GM04504 (cell line): ENCODE measurements at regions not wholly inside any gene's neighbourhood (a gene's known extent, or its start where the extent isn't known, plus 50 kb on each side); places are given as distances from the start of the nearest gene placed in this dataset.
A peak's percentile ranks its signal among the peaks of the same experiment; 100 is the strongest.
"Not testable (repeated sequence)": the region's sequence is repeated elsewhere in the genome, so short reads cannot be mapped to it uniquely, and the experiment has no call there.

Source experiments
- DNase-seq: peaks from one replicate; pipeline ENCODE4 v3.0.0-alpha.2; 2012; ENCODE audit warnings: low read depth

DNA sequence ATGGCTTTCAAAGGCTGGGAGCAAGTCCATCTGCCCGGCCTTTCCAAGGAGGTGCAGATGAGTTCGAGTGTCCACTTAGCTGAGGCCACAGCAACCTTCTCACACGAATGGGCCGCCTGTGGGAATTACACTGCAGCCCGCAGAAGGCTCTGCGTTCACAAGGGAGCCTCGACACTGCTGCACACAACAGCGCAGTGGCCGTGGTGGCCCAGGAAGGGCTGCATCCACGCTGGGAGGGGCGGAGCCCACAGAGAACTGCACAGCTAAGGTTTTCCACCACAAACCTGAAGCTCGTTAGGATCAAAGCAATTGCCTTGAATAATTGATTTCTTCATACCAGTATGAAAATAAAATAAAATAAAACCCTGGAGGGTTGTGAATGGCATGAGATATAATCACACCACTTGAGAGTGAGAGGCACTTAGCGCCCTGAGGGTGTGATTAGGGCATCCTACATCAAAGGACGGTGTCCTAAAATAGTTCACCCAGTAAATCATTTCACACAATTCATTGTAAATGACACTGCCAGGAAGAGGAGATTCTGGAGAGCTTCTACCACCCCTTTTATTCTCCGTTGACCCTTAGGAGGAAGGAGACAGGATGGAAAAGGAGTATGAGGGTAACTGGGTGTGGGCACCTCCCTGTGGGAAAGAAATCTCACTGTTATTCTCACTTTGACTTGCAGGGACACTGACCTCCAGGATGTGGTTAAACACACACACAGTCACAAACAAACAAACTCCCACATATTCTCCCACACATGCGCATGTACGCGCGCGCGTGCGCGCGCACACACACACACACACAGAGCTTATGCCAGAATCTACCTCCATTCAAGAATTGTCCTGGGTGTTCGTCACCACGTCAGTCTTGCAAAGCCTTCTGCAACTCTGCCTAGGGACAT lies 256.6 kb upstream of the ID2 start:
- no peak for DNase-seq

DNA sequence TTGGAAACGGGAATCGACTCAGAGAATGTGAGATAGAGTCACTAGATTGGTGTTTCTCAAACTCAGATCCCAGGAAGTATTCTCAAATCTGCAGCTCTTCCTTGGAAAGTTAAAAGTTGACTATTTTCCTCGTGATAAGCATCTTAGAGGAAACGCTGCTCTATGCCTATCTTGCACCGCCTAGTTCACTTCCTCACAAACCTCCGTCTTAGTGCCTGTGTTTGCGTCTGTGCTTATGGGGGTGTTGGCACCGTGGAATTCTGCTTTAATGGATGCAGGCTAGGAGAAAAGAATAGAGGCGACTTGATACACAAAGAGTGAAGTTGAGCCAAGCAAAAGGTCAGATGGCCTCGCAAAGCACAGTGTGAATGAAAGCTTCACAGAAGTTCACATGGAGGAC lies 255.3 kb upstream of the ID2 start:
- no peak for DNase-seq

DNA sequence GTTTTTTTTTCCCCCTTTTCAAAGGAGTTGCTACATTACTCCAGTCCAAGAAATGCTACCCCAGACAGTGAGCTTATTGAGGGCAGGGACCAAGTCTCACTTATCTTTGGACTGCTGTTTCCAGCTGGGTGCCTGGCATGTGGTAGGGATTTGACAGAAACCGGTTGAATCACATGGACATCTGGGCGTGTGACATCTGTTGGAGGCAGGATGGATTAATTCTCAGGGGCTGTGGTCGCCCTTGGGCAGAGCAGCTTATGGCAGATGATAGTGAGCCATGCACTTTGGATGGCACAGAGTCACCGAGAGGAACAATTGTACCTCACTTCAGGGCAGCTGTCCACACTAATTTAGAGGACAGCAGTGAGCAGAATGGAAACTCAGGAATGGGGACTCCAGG lies 254.6 kb upstream of the ID2 start:
- DNase-seq = no peak

DNA sequence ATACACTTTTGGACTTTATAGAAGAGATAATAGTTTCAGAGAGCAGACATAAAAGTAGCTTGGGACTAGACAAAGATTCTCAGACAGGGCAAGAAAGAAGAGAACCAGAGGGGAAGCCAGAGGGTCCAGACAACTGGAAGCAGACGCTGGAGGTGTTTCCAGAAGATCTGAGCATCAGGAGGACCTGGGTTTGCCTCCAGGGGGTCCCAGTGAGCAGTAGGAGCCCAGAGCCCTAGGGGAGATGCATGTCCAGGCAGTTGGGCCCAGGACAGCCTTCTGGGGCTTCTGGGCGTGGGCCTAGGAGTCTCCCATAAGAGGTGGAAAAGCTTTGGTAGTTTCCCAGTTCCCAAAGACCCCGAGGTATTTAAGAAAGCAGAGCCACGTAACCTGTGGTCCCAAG lies 251.2 kb upstream of the ID2 start:
- DNase-seq = no peak

DNA sequence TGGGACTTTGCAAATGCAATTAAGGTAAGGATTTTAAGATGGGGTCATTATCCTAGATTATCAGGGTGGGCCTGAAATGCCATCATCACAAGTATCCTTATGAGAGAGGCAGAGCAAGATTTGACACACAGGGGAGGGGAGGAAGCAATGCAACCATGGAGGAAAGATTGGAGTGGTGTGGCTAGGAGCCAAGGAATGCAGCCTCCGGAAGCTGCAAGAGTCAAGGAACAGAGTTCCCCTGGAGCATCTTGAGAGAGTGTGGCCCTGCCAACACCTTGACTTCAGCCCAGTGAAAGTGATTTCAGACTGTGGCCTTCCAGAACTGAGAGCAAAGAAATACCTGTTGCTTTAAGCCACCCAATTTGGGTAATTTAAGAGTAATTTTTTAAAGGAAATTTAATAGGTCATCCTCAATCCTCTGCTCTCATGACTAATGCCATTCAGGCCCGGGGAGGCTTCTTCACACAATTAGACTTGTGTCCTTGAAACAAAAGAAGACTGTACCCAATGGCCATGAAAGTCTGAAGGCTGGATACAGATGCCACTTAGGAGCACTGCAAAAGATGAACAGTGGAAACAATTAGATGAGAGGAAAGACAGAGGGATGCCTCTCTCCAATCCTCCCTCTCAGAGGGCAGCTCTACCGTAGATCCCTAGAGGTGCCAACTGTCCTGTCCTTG lies 250.3 kb upstream of the ID2 start:
- DNase-seq = no peak

DNA sequence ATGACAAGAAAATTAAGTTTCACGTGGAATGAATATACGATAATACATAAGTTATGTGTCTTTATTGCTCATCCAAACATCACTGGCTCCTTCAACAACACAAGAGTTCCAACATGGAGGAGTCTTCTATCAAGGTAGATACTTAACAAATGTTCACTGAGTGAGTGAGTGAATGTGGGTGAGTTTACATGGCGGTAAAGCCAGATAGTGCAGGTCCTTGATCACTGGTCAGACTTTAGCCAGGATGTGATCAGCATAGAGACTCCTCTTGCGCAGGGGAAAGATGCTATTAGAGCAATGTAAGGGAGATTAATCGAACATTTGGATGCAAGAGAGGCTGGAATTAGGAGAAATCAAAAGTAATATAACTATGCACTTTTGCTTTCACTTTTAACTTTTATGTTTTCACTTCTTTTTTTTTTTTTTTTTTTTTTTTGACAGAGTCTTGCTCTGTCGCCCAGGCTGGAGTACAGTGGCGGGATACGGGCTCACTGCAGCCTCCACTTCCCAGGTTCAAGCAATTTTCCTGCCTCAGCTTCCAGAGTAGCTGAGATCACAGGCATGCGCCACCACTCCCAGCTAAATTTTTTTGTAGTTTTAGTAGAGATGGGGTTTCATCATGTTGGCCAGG lies 249.0 kb upstream of the ID2 start:
- DNase-seq = no peak

DNA sequence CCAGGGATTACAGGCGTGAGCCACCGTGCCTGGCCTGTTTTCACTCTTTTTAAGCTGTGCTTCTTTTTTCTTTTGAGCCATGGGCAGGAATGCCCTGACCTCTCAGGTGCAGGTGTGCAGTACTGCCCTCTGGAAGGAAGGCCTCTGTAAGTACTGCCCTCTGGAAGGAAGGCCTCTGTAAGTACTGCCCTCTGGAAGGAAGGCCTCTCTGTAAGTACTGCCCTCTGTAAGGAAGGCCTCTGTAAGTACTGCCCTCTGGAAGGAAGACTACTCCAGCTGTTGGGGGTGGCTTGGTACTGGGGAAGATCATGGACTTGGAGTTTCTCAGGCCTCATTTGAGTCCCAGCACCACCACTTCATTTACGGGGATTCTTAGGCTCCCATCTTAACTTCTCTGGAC lies 248.5 kb upstream of the ID2 start:
- DNase-seq = no peak

DNA sequence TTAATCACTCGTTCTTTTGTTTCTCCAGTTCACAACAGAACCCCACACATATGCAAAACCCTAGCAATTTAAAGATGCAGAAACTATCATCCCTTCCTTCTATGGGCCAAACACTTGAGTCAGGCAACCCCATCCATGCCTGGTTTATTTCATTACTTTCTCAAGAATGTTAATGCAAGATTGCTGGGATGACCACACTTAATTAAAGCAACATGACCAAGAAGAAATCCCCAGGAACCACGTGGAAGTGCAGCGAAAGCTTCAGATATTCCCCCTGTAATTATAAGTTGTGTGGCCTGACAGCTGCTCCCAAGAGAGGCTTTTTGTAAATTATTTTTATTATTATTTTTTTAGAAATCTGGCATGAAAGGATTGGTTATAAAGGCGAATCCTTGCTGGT lies 246.2 kb upstream of the ID2 start:
- DNase-seq = peak; percentile 42

DNA sequence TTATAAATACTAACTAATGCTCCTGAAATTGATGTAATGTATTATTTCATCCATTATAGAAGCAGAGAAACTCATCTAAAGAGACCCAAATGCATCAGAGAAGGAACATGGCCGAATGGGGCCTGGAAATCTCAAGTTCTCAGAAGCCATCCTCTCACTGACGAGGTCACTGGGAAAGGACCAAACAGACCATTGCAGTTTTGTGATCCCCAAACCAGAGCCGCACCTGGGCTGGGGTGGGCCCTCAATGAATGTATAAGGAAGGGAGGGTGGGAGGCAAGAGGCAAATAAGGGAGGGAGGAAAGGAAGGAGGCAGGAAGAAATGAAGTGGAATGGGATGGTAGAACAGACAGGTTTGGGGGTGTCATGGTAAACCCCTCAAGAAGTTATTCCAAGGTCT lies 245.3 kb upstream of the ID2 start:
- DNase-seq = no peak

DNA sequence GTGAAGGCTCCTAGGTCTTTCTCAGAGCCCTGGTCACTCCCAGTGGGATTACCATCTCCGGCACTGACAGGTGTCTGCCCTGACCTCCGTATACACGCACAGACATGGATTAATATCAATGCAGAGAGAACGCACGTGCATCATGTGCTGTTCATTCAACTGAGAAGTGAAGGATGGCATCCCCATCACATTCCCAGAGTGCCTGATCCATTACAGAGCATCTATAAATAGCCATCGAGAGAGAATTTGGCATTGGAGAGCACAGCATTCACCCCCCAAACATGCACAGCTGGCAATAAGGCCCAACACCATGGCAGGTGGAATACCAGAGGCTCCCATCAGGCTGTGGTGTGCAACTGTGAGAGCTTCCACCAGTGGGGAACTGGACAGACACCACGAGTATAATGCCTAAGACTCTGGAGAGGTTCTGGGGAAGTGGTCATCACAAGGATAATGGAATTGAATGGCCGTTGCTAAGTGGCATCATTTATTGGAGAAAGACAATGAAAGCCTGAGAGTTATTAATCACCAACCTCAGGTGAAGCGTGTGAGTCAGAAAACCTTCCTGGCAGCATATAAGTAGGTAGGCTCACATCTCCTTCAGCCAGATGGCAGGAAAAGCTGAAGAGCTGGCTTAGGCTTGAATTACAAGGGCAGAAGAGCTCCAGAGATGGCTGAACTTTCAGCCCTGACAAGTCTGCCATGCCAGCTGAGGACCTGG lies 244.5 kb upstream of the ID2 start:
- no peak for DNase-seq

DNA sequence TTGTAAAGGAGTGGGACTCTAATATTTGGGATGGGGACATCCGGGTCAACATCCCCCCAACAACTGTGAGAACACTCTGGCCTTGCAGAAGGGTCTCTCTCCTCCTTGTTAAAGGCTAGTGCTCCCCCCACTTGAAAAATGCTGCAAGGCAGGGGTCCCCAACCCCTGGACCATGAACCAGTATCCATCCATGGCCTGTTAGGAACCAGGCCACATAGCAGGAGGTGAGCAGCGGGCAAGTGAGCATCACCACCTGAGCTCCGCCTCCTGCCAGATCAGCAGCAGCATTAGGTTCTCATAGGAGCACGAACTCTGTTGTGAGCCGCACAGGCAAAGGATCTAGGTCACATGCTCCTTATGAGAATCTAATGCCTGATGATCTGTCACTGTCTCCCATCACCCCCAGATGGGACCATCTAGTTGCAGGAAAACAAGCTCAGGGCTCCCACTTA lies 243.9 kb upstream of the ID2 start:
- no peak for DNase-seq

DNA sequence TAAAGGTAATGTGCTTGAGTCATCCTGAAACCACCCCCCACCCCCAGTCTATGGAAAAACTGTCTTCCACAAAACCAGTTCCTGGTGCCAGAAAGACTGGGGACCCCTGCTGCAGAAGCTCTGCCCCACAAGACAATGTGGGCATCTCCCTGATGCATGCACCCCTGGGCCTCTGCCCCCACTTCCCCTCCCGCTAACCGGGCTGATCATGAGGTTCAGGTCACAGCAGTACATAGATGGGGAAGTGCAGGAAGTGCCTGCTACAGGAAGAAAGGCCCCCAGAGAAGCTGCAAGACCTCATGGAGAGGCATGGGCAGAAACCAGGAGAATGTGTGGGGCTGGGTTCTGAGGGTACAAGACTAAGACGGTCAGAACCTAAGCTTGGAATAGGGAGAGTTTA lies 243.4 kb upstream of the ID2 start:
- DNase-seq = no peak

DNA sequence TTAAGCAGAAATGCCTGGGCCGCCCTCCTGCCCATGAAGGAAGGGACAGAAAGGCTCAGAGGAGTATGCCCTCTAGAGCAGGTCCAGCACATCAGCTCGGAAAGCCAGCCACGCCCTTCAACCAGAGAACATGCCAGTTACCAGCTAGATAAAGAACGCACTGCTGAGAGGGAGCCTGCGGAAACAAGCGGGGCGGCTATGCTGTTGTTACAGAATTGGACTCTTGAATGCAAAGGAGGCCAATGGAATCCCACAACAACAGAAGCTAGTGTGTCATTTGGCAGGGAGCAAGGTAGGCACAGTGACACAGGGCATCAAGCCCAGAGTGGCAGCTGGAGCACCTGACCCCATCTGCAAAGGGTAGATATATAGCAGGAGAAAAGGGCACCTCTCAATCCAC lies 242.9 kb upstream of the ID2 start:
- DNase-seq = no peak

DNA sequence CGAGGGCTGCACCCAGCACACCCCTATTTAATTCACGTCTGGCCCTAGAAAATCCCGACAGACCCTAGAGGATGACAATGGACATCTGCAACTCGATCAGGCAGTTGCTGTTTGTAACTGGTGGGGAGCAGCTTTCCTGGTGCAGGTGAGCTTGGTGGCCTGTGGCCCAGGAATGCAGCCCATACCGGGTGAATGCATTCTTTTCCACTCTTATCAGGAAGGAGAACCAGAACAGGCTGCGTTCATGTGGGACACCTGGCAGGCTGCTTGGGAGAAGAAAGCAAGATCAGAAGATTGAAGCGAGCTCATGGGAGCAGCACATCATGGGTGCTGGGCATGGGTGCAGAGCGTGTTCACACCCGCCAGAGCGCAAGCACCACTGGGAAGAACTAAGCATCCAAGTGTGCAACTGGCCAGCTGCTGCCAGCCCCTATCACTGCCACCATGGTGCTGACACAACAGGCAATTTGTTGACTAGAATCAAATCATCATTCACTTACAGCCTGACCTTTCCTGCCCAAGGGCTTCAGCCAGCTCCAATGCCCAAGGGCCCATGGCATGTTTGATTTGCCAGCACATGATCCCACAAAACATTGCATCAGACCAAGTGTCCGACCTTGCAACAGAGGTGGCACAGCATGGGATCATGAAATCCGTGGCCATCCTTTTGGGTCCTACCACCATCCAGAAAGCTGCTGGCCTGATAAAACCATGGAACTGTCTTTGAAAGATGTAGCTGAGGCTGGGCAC lies 241.7 kb upstream of the ID2 start:
- no peak for DNase-seq

DNA sequence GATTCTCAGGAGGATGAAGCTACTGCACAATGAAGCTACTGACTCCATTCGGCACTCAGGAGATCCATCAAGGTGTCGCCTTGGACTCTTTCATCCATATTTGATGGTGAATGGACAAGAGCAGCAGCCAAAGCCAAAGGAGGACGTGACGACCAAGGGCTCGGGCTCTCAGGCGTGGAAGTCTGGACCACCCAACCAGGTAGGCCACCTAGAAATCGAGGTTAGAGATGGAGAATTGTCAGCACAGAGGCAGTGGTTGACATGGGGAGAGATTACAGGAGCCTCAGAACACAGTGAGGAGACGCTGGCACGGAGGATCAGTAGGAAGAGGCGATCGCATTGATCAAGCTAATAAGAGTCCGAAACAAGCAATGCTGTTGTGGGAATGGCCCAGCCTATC lies 240.5 kb upstream of the ID2 start:
- DNase-seq = no peak

DNA sequence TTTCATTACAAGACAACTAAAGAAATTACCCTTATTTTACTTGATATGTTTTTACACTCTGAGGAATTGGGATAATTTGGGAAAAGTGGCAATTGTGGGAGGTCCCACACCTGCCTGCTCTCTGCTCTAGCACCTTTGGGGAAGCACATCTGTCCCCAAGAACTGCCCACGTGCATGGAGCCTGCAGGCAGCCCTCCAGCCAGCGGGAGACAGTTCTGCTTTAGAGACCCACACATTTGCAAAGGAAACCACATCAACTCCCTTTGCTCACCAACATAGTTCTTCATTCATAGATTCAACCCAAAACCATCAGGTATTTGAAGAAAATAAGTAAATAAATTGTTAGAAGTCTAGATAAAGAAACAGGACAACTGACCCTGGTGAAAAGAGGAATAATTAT lies 239.9 kb upstream of the ID2 start:
- DNase-seq = no peak

DNA sequence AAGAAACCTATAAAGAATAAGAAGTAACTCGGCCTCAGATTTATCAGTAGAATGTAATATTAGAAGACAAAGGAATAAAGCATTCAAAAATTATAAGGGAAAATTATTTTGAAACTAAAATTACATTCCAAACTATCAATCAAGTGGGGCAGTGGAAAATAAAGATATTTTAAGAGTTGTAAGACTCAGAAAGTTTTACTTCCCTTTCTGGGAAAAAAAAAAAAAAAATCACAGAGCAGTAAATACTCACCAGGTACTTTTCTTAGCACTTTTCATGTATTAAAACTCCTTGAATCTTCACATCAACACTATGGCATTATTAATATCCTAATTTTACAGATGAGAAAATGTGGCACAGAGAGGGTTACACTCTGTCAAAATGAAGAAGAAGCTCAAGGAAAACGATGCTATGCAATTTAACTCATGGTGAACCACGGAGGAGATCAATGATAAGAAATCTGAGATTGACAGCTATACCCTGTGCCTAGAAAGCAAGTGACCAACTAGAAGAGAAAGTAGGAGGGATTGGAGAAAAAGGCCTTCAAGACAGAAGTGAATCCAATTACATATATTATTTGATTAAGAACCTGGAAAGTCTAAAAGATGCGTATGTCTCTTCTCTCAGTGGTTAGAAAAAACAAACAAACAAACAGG lies 238.9 kb upstream of the ID2 start:
- no peak for DNase-seq

DNA sequence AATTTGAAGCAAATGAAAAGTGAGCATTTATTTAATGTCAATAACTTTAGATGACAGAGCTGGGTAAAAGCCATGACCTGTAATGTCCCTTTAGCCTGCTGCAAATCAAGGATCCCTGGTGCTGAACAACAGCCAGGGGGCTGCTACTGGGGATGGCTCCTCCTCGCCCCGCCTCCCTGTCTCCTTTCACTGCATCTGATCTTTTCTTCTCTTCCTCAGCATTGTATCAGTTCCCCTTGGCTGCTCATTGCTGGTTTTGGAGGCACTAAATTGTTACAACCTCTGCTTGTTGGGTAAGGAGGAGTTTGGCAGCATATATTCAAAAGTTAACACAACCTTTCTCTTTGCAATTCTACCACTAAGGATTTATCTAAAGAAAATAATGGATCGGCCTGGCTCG lies 236.3 kb upstream of the ID2 start:
- DNase-seq = no peak

DNA sequence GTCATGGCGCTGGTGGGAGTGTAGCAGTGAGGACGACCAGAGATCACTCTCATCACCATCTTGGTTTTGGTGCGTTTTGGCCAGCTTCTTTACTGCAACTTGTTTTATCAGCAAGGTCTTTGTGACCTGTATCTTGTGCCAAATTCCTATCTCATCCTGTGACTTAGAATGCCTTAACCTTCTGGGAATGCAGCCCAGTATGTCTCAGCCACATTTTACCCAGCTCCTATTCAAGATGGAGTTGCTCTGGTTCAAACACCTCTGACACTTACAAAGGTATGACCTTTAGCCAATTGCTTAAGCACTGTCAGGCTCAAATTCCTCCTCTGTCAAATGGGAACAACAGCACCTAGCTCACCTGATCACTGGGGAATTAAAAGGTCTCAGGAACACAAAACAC lies 235.1 kb upstream of the ID2 start:
- DNase-seq = not testable (repeated sequence)

DNA sequence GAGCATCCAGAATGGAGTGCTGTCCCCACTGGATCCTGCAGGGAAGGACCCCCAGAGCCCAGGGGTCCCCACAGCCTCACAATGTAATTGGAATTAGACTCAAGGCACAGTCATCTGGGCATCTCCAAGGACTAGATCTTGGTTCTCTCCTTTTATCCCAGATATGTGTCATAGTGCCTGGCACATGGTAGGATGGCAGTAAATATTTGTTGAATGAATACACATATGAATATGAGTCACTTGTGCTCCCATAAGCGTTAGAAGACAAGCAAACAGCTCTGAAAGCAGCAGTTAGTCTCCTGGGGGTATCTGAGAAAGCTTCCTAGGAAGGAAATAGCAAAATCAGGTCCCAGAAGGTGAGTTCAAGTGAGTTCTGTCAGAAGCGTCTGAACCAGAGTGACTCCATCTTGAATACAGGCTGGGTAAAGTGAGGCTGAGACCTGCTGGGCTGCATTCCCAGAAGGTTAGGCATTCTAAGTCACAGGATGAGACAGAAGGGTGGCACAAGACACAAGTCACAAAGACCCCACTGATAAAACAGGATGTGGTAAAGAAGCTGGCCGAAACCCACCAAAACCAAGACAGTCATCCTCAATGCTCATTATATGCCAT lies 234.1 kb upstream of the ID2 start:
- DNase-seq = peak; percentile 28
